ENCODE measurements at regions not wholly inside any gene's neighbourhood (a gene's known extent, or its start where the extent isn't known, plus 50 kb on each side); places are given as distances from the start of the nearest gene placed in this dataset.

Small RNA genes lying in the stretch of these regions (small RNA-seq; reads per million reads assigned to genes)
- gene AC233263.1: 0 reads per million in 2 experiments
- gene AC233263.2: 0 reads per million in 2 experiments
- gene IGKV1D-35: 0 reads per million in 2 experiments
- 0 reads per million in 2 experiments for gene IGKV2D-19
- 0 reads per million in 2 experiments for gene IGKV2D-36
- gene IGKV2D-38: 0 reads per million in 2 experiments
- 0 reads per million in 2 experiments for gene IGKV3D-25

Data from SK-N-DZ (cell line).